ENCODE measurements at regions not wholly inside any gene's neighbourhood (a gene's known extent, or its start where the extent isn't known, plus 50 kb on each side); places are given as distances from the start of the nearest gene placed in this dataset.

DNA sequence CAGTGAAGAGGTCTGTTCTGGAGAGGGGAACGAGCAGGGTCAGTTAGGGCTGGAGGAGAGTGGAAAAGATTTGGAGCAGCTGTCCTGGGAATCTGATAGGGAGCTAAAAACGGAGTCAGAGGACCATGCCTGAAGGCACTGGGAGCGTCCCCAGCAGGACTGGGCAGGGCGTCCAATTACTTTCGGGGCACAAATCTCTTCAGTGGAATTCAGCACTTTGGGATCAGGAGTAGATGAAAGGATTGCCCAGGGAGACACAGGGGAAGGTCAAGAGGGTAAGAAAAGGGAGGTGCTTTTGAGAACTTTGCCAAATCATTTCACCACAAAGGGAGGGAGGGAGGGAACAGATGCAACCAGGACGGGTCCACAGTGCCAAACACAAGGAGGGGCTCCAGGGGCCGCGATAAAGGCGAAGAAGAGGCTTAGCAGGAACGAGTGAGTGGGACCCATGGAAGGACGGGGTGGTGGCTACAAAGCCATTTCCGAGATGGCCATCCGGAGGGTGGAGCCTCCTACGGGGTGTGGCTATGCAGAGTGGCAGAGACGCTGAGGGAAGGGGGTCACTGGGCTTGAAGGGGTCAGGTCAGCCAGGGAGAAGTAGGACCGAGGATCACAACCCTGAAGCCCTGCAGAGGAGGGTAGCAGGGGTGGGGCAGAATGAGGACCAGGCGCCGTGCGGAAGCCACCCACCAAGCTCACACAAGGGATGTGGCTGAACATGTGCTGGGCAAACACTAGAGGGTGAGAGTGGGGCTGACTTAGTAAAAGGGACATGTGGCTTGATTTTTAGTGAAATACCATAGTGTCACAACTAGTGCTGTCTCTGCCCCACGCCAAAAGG, 180.0 kb upstream of the RREB1 start:
- TF ChIP-seq, protein P1, sequence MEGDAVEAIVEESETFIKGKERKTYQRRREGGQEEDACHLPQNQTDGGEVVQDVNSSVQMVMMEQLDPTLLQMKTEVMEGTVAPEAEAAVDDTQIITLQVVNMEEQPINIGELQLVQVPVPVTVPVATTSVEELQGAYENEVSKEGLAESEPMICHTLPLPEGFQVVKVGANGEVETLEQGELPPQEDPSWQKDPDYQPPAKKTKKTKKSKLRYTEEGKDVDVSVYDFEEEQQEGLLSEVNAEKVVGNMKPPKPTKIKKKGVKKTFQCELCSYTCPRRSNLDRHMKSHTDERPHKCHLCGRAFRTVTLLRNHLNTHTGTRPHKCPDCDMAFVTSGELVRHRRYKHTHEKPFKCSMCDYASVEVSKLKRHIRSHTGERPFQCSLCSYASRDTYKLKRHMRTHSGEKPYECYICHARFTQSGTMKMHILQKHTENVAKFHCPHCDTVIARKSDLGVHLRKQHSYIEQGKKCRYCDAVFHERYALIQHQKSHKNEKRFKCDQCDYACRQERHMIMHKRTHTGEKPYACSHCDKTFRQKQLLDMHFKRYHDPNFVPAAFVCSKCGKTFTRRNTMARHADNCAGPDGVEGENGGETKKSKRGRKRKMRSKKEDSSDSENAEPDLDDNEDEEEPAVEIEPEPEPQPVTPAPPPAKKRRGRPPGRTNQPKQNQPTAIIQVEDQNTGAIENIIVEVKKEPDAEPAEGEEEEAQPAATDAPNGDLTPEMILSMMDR (conservative IDR thresholded peaks at IDR 0.05; ENCODE audit: low read length), result no peak
- TF ChIP-seq EZH2phosphoT487 (IDR thresholded peaks at IDR 0.05; ENCODE audit: borderline replicate concordance, low read depth, low read length), result no peak
